IMR-90 (cell line): ENCODE measurements at regions not wholly inside any gene's neighbourhood (a gene's known extent, or its start where the extent isn't known, plus 50 kb on each side); places are given as distances from the start of the nearest gene placed in this dataset.

Source experiments
- ATAC-seq: fragments of 200-7000 bp; cut with Tn5 transposase; 2 replicates; pipeline ENCODE4 v1.9.1; 2020; ENCODE audit warnings: low read depth, mild to moderate bottlenecking, moderate library complexity
- BruUV-seq: library from RNA; stranded (reverse); fragments of 400-500 nt; replicated peaks from 2 replicates; lab custom pipeline; 2021; lab: Mats Ljungman, UMichigan
- CTCF ChIA-PET: fragments of 300-600 bp; formaldehyde crosslinking; extraction: SDS; loops from one replicate; lab custom pipeline; 2021; ENCODE audit warnings: antibody characterized with exemption; lab: Yijun Ruan, JAX
- POLR2A ChIA-PET: fragments of 300-600 bp; sonication (Branson Sonifier 250); formaldehyde crosslinking; loops from one replicate; lab custom pipeline; 2022; ENCODE audit warnings: antibody characterized with exemption; ENCODE audit not compliant: unreplicated experiment; lab: Charles Lee
- DNase-seq: peaks from one replicate; pipeline ENCODE4 v3.0.0; 2013
- H2AFZ ChIP-seq: replicated peaks from 2 replicates; pipeline ENCODE3; 2013; ENCODE audit warnings: low read length, mild to moderate bottlenecking; ENCODE audit not compliant: poor library complexity
- H2AK5ac ChIP-seq: 2 replicates; pipeline ENCODE4 v1.6.1; 2013; ENCODE audit warnings: low read depth, low read length, inconsistent platforms
- H2AK9ac ChIP-seq: replicated peaks from 2 replicates; pipeline ENCODE3; 2013; ENCODE audit warnings: mild to moderate bottlenecking, low read depth, low read length, moderate library complexity; ENCODE audit not compliant: poor library complexity
- H2BK120ac ChIP-seq: 2 replicates; pipeline ENCODE4 v1.6.1; 2013; ENCODE audit warnings: low read depth, low read length, inconsistent platforms
- H2BK15ac ChIP-seq: 3 replicates; pipeline ENCODE4 v1.6.1; 2013; ENCODE audit warnings: low read depth, low read length, inconsistent platforms
- H2BK20ac ChIP-seq: 2 replicates; pipeline ENCODE4 v1.6.1; 2013; ENCODE audit warnings: low read depth, mild to moderate bottlenecking, inconsistent platforms, low read length, moderate library complexity
- H2BK5ac ChIP-seq: 2 replicates; pipeline ENCODE4 v1.6.1; 2013; ENCODE audit warnings: mild to moderate bottlenecking, low read depth, low read length, inconsistent platforms; ENCODE audit not compliant: poor library complexity, severe bottlenecking
- H3K14ac ChIP-seq: replicated peaks from 2 replicates; pipeline ENCODE4 v1.6.1; 2013; ENCODE audit warnings: low read depth, low read length, inconsistent platforms
- H3K18ac ChIP-seq: 2 replicates; pipeline ENCODE4 v1.6.1; 2013; ENCODE audit warnings: low read depth, low read length, control low read depth
- H3K23ac ChIP-seq: 2 replicates; pipeline ENCODE4 v1.6.1; 2013; ENCODE audit warnings: low read depth, low read length, inconsistent platforms
- H3K27ac ChIP-seq: 2 replicates; pipeline ENCODE4 v1.5.1; 2013; ENCODE audit warnings: mild to moderate bottlenecking, control low read depth, low read length; ENCODE audit not compliant: insufficient read depth
- H3K27me3 ChIP-seq: 2 replicates; pipeline ENCODE4 v1.6.1; 2013; ENCODE audit warnings: low read length; ENCODE audit not compliant: control insufficient read depth, insufficient read depth
- H3K36me3 ChIP-seq: 2 replicates; pipeline ENCODE4 v1.6.1; 2013; ENCODE audit warnings: low read length, mixed read lengths; ENCODE audit not compliant: control insufficient read depth, insufficient read depth
- H3K4ac ChIP-seq: 2 replicates; pipeline ENCODE4 v1.6.1; 2013; ENCODE audit warnings: low read depth, low read length, inconsistent platforms
- H3K4me1 ChIP-seq: 2 replicates; pipeline ENCODE4 v1.6.1; 2013; ENCODE audit warnings: low read length, mixed read lengths; ENCODE audit not compliant: control insufficient read depth, insufficient read depth
- H3K4me2 ChIP-seq: 2 replicates; pipeline ENCODE4 v1.6.1; 2013; ENCODE audit warnings: low read depth, mild to moderate bottlenecking, control low read depth, low read length, moderate library complexity
- H3K4me3 ChIP-seq: 2 replicates; pipeline ENCODE4 v1.5.1; 2013; ENCODE audit warnings: low read depth, mild to moderate bottlenecking, control low read depth, low read length, moderate library complexity; ENCODE audit not compliant: insufficient read depth
- H3K56ac ChIP-seq: 2 replicates; pipeline ENCODE4 v1.6.1; 2013; ENCODE audit warnings: low read length, inconsistent platforms; ENCODE audit not compliant: insufficient read depth; ENCODE audit errors: extremely low read depth
- H3K79me1 ChIP-seq, 2 experiments: 2 replicates each; pipeline ENCODE4 v1.6.1; 2013; ENCODE audit warnings: low read length in 2 of 2, inconsistent platforms in 1 of 2, low read depth in 1 of 2
- H3K9ac ChIP-seq: 2 replicates; pipeline ENCODE4 v1.6.1; 2013; ENCODE audit warnings: low read depth, low read length, control low read depth
- H3K9me1 ChIP-seq: 2 replicates; pipeline ENCODE4 v1.6.1; 2013; ENCODE audit warnings: low read length, inconsistent platforms; ENCODE audit not compliant: insufficient read depth
- H3K9me3 ChIP-seq: 2 replicates; pipeline ENCODE4 v1.6.1; 2013; ENCODE audit warnings: low read length; ENCODE audit not compliant: control insufficient read depth, insufficient read depth
- H4K20me1 ChIP-seq: 2 replicates; pipeline ENCODE4 v1.6.1; 2013; ENCODE audit warnings: low read length, inconsistent platforms; ENCODE audit not compliant: insufficient read depth
- H4K5ac ChIP-seq: 2 replicates; pipeline ENCODE4 v1.6.1; 2013; ENCODE audit warnings: mild to moderate bottlenecking, low read depth, low read length, control low read depth
- H4K8ac ChIP-seq, 2 experiments: 2 replicates each; pipeline ENCODE4 v1.6.1; 2013; ENCODE audit warnings: low read depth in 2 of 2, low read length in 2 of 2, control low read depth in 1 of 2, inconsistent platforms in 1 of 2
- H4K91ac ChIP-seq: 2 replicates; pipeline ENCODE4 v1.6.1; 2013; ENCODE audit warnings: low read depth, low read length, inconsistent platforms; ENCODE audit not compliant: insufficient read depth
- BHLHE40 ChIP-seq: fragments of 150-350 bp; IDR thresholded peaks from 2 replicates; pipeline ENCODE4 v1.6.1; 2016; ENCODE audit warnings: mild to moderate bottlenecking, low read depth, low read length
- CHD1 ChIP-seq: IDR thresholded peaks from 2 replicates; pipeline ENCODE4 v1.6.1; 2012; ENCODE audit warnings: low read depth, low read length, improper control_type of control experiment
- CTCF ChIP-seq: conservative IDR thresholded peaks from 2 replicates; pipeline ENCODE4 v1.5.1; 2012; ENCODE audit warnings: mild to moderate bottlenecking, low read depth, low read length, improper control_type of control experiment
- ELK1 ChIP-seq: fragments of 150-350 bp; IDR thresholded peaks from 2 replicates; pipeline ENCODE4 v1.6.1; 2016; ENCODE audit warnings: low read depth, mild to moderate bottlenecking, low read length, moderate library complexity, borderline replicate concordance
- FOS ChIP-seq: fragments of 150-350 bp; IDR thresholded peaks from 2 replicates; pipeline ENCODE4 v1.6.1; 2016; ENCODE audit warnings: low read depth, low read length
- MXI1 ChIP-seq: IDR thresholded peaks from 2 replicates; pipeline ENCODE4 v1.6.1; 2012; ENCODE audit warnings: low read depth, mild to moderate bottlenecking, low read length, moderate library complexity, borderline replicate concordance
- POLR2A ChIP-seq: IDR thresholded peaks from 2 replicates; pipeline ENCODE4 v1.6.1; 2012; ENCODE audit warnings: mild to moderate bottlenecking, low read depth, low read length
- RAD21 ChIP-seq: IDR thresholded peaks from 2 replicates; pipeline ENCODE4 v1.6.1; 2012; ENCODE audit warnings: low read length, improper control_type of control experiment
- RFX5 ChIP-seq: IDR thresholded peaks from 2 replicates; pipeline ENCODE4 v1.8.0; 2012; ENCODE audit warnings: low read depth, mild to moderate bottlenecking, low read length, moderate library complexity
- SMC3 ChIP-seq: fragments of 150-350 bp; IDR thresholded peaks from 2 replicates; pipeline ENCODE4 v1.6.1; 2016; ENCODE audit warnings: low read depth, mild to moderate bottlenecking, antibody characterized with exemption, low read length, moderate library complexity
- WGBS, 2 experiments: methylation state at CpG; one replicate each; pipeline versions ENCODE4 v1.1.5 to v1.1.7; 2013; ENCODE audit warnings: missing lambda C conversion rate in 2 of 2; ENCODE audit not compliant: insufficient read length in 1 of 2; ENCODE audit errors: extremely low coverage in 2 of 2; 5-methylcytosine and 5-hydroxymethylcytosine counted together
- dilution Hi-C: fragments of 300-500 bp; cut with HindIII; formaldehyde crosslinking; loops from one replicate; pipeline ENCODE4 v1.14.3; 2018; ENCODE audit warnings: low sequenced_read_pairs; ENCODE audit not compliant: unreplicated experiment
- in situ Hi-C: fragments of 300-500 bp; cut with MboI; formaldehyde crosslinking; loops from 3 replicates; pipeline ENCODE4 v1.14.3; 2019; ENCODE audit warnings: low sequenced_read_pairs, inconsistent platforms, mixed read lengths
- intact Hi-C: fragments of 100-400 bp; cut with micrococcal nuclease; formaldehyde crosslinking; loops from 2 replicates; pipeline ENCODE4 v1.10.0; 2022

GRCh38 chr1:208717525-208717924 is 473.3 kb upstream of the PLXNA2 start:
- no peak overlapping the region for H4K8ac ChIP-seq
- H3K23ac ChIP-seq = no peak overlapping the region
- H3K14ac ChIP-seq = no peak overlapping the region
- DNase-seq (no peak), ATAC-seq (no peak)
- H3K36me3 ChIP-seq = no peaks in the 10 kb centered on the region
- WGBS, 2 experiments = 69% methylated on average over 2 of the region's 5 CpGs; no CpG with 5 or more reads in 1 of the 2 experiments
- TF ChIP-seq SMC3 = no peak
- no peak for TF ChIP-seq ELK1
- no peak for TF ChIP-seq FOS
- TF ChIP-seq RAD21 = no peak
- TF ChIP-seq BHLHE40 = no peak
- no peak for TF ChIP-seq CHD1
- no peak for TF ChIP-seq RFX5
- TF ChIP-seq MXI1 = no peak
- no peak for TF ChIP-seq POLR2A
- TF ChIP-seq CTCF = no peak
- H2AFZ ChIP-seq = no peak overlapping the region
- H3K9me1 ChIP-seq = no peaks in the 10 kb centered on the region
- H2BK15ac ChIP-seq = no peak overlapping the region
- CTCF ChIA-PET = no interaction called here
- POLR2A ChIA-PET = no interaction called here
- no peak overlapping the region for H3K4me3 ChIP-seq
- H3K56ac ChIP-seq = no peak overlapping the region
- no peak overlapping the region for H3K4me2 ChIP-seq
- H3K79me1 ChIP-seq = no peaks in the 10 kb centered on the region
- H2BK20ac ChIP-seq = no peak overlapping the region
- H3K4me1 ChIP-seq = no peaks in the 10 kb centered on the region
- H3K27ac ChIP-seq = no peak overlapping the region
- no peak overlapping the region for H4K5ac ChIP-seq
- H2BK120ac ChIP-seq = no peak overlapping the region
- no peaks in the 10 kb centered on the region for H3K27me3 ChIP-seq
- H4K20me1 ChIP-seq = no peaks in the 10 kb centered on the region
- intact Hi-C loops = no loop called here
- no peak overlapping the region for H3K18ac ChIP-seq
- dilution Hi-C loops = no loop called here
- H3K9ac ChIP-seq = no peak overlapping the region
- no TSS peak for BruUV-seq
- H4K91ac ChIP-seq = no peak overlapping the region
- in situ Hi-C loops = no loop called here
- no peak overlapping the region for H3K4ac ChIP-seq
- no peak overlapping the region for H2AK5ac ChIP-seq
- H2BK5ac ChIP-seq = no peak overlapping the region
- H3K9me3 ChIP-seq = peaks cover 11% of the 10 kb centered on the region
- H2AK9ac ChIP-seq = no peak overlapping the region
